ENCODE measurements at regions not wholly inside any gene's neighbourhood (a gene's known extent, or its start where the extent isn't known, plus 50 kb on each side); places are given as distances from the start of the nearest gene placed in this dataset.
"Not testable (repeated sequence)": the region's sequence is repeated elsewhere in the genome, so short reads cannot be mapped to it uniquely, and the experiment has no call there.

DNA sequence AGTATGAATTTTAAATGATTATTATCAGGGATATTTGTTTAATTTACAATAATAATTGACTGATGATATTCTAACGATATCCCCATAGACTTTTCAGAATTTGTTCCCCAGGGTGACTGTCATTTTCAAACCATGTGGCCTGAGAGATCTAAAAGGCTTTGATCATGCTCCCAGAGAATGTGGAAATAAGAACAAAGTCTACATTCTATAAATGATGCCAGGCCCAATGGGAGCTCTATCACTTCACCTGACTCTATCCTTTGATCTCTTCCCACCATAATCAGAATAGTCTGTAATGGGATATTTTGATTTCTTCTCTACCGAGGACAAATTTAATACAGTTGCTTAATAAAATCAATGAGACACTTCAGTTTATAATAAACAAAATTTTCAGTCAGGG is 483.4 kb upstream of the IRAK1BP1 start:
- H3K9me3 ChIP-seq, result peaks cover 0 to 60% of the 10 kb centered on the region in 2 donors
- H3K4me3 ChIP-seq, result no peak overlapping the region
- H3K4me1 ChIP-seq, result no peaks in the 10 kb centered on the region
- intact Hi-C loops (cut with DNase I), result no loop called here
- ATAC-seq, result no peak
- TF ChIP-seq, protein P1, sequence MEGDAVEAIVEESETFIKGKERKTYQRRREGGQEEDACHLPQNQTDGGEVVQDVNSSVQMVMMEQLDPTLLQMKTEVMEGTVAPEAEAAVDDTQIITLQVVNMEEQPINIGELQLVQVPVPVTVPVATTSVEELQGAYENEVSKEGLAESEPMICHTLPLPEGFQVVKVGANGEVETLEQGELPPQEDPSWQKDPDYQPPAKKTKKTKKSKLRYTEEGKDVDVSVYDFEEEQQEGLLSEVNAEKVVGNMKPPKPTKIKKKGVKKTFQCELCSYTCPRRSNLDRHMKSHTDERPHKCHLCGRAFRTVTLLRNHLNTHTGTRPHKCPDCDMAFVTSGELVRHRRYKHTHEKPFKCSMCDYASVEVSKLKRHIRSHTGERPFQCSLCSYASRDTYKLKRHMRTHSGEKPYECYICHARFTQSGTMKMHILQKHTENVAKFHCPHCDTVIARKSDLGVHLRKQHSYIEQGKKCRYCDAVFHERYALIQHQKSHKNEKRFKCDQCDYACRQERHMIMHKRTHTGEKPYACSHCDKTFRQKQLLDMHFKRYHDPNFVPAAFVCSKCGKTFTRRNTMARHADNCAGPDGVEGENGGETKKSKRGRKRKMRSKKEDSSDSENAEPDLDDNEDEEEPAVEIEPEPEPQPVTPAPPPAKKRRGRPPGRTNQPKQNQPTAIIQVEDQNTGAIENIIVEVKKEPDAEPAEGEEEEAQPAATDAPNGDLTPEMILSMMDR (IDR thresholded peaks at IDR 0.05), result no peak
- H3K36me3 ChIP-seq, result no peaks in the 10 kb centered on the region
- DNase-seq, result no peak
- no peaks in the 10 kb centered on the region for H3K27me3 ChIP-seq
- H3K27ac ChIP-seq, result no peak overlapping the region

DNA sequence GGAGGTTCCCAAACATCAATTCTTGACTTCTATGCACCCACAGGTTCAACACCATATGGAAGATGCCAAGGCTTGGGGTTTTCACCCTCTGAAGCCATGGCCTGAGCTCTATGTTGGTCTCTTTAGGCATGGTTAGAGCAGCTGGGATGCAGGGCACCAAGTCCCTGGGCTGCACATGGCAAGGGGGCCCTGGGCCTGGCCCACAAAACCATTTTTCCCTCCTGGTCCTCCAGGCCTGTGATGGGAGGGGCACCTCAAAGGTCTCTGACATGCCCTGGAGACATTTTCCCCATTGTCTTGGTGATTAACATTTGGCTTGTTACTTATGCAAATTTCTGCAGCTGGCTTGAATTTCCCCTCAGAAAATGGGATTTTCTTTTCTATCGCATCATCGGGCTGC is 480.5 kb upstream of the IRAK1BP1 start:
- H3K4me1 ChIP-seq; H3K36me3 ChIP-seq; DNase-seq; H3K27me3 ChIP-seq; H3K27ac ChIP-seq; ATAC-seq; H3K4me3 ChIP-seq; intact Hi-C loops (cut with DNase I): not testable (repeated sequence)
- H3K9me3 ChIP-seq, result peaks cover 0 to 54% of the 10 kb centered on the region in 2 donors

DNA sequence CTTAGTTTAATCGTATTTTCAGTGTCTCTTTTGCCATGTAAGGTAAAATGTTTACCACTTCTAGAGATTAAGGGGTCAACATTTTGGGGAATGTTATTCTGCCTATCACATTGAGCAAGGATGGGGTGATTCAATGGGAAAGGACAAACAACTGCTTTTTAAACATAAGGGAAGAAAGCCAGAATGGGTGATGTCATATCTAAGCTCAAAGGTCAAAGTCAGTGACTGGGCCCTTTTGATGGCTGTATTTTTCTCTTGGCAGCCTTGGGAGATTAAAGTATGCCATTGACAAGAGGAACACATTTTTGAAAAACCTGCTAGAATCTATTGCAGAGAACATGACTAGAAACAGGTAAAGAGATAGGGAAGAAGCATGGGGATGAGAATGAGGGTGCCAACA is 477.3 kb upstream of the IRAK1BP1 start:
- Histone ChIP-seq H3K27ac (no peak overlapping the region), H3K4me1 (no peaks in the 10 kb centered on the region), H3K9me3 (peaks cover 0 to 47% of the 10 kb centered on the region in 2 donors), H3K4me3 (no peak overlapping the region), H3K27me3 (no peaks in the 10 kb centered on the region), H3K36me3 (no peaks in the 10 kb centered on the region)
- ATAC-seq (no peak), DNase-seq (no peak)
- TF ChIP-seq, protein P1 (IDR thresholded peaks at IDR 0.05), result no peak
- intact Hi-C loops (cut with DNase I), result no loop called here

DNA sequence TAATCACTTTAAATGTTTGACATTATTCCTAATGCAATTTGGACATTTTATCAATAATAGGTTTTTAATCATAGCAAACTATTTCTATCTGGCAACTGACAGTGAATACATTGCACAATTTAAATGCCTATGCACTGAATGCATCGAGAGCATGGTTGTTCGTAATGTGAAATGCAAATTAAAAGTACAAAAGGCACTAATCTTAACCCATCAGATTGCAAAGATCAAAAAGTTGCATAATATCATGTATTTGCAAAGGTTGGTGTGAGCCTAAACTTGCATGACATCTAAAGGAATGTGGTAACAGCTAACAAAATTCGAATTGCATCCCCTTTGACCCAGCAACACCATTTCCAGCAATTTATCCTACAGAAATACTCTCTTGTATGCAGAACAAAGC is 469.9 kb upstream of the IRAK1BP1 start:
- ATAC-seq (no peak), DNase-seq (no peak)
- no peak overlapping the region for H3K4me3 ChIP-seq
- TF ChIP-seq, protein P1 (IDR thresholded peaks at IDR 0.05), result no peak
- no peaks in the 10 kb centered on the region for H3K27me3 ChIP-seq
- intact Hi-C loops (cut with DNase I), result no loop called here
- peaks cover 0 to 2% of the 10 kb centered on the region in 2 donors for H3K9me3 ChIP-seq
- no peaks in the 10 kb centered on the region for H3K4me1 ChIP-seq
- H3K27ac ChIP-seq, result no peak overlapping the region
- no peaks in the 10 kb centered on the region for H3K36me3 ChIP-seq

DNA sequence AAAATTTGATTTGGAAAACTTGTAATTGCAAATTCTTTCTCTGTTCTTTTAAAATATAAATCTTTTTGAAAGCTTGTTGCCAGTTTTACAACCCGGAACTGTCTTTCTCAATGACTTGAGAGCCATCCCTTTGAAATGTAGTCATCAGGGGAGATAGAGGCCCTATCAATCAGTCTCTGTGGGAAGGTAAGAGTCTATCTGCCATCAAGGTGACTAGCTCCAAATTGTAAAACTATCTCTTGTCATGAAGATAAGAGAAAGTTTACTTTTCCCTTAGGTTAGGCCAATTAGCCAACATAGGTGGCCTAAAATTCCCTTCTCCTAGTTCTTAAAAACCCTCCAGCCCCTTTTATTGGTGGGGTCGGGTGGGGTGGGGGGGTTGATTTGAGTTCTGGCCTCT is 469.1 kb upstream of the IRAK1BP1 start:
- DNase-seq (no peak), ATAC-seq (no peak)
- intact Hi-C loops (cut with DNase I), result no loop called here
- Histone ChIP-seq H3K4me3 (no peak overlapping the region), H3K4me1 (no peaks in the 10 kb centered on the region), H3K36me3 (no peaks in the 10 kb centered on the region), H3K9me3 (peaks cover 0 to 2% of the 10 kb centered on the region in 2 donors), H3K27me3 (no peaks in the 10 kb centered on the region), H3K27ac (no peak overlapping the region)
- TF ChIP-seq, protein P1 (IDR thresholded peaks at IDR 0.05), result no peak

DNA sequence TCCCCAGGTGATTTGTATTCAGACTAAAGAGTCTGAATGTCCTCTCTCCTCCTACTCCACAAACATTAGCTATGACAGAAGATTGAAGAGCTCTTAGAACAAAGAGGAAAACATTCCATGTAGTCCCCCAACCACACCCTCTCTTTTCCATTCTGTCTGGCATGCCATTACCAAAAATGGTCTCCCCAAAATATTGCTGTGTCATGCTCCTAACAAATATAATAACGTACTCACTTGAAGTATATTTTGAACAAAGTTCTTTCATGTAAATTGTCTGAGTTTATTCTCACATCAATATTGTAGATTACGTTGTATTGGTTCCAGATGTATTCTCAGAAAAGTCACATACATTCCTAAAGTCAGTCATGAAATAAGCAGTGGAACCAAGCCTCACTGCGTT is 467.3 kb upstream of the IRAK1BP1 start:
- DNase-seq, result no peak
- intact Hi-C loops (cut with DNase I), result no loop called here
- Histone ChIP-seq H3K9me3 (peaks cover 0 to 8% of the 10 kb centered on the region in 2 donors), H3K36me3 (no peaks in the 10 kb centered on the region), H3K4me3 (no peak overlapping the region), H3K27ac (no peak overlapping the region), H3K27me3 (no peaks in the 10 kb centered on the region), H3K4me1 (no peaks in the 10 kb centered on the region)
- TF ChIP-seq, protein P1 (IDR thresholded peaks at IDR 0.05), result no peak
- ATAC-seq, result no peak

All from left lung (tissue), 4 donors.